GM19452 (cell line): ENCODE measurements at regions not wholly inside any gene's neighbourhood (a gene's known extent, or its start where the extent isn't known, plus 50 kb on each side); places are given as distances from the start of the nearest gene placed in this dataset.
"Not testable (repeated sequence)": the region's sequence is repeated elsewhere in the genome, so short reads cannot be mapped to it uniquely, and the experiment has no call there.

Experiments
- ATAC-seq: cut with Tn5 transposase; IDR thresholded peaks from one replicate; pipeline ENCODE4 v1.9.1; 2021; ENCODE audit not compliant: unreplicated experiment

DNA sequence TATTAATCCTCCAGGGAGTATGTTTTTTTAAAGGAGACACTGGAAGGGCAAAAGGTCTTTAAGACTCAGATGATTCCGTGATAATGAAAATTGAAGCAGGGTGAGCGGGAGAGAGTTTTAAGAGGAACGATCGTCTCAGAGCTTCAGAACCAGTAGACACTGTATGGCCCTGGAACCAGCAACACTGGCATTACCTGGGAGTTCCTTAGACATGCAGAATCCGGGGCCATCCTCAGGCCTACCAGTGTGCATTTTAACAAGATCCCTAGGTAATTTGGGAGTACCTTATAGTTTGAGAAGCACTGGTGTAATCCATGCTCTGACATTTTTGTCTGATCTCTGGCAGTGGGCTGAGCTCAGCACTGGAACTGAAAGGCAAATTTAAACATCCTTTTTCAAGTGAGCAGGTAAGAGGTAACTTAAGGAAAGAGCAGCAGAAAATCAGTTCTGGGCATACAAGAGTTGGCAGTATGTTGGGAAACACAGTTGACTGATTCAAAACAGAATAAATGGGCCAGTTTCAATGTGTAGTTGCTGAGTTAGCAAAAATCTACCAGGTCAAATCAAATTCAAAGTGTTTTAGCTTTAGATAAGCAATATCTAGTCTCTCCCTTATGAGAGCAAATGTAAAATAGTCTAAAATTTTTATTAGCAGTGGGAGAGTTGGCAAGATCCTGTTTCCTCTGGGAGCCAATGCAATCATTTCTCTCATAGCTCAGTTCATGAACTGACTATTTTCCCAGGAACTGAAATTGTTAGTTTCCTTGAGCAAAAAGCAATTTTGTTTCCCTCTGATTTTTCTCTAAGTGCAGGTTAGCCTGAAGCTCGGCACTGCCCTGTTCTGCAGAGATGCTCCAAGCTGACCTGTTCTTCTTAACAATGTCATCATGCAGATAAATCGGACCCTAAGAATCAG is 97.2 kb upstream of the ELMO1 start:
- no peak for ATAC-seq

DNA sequence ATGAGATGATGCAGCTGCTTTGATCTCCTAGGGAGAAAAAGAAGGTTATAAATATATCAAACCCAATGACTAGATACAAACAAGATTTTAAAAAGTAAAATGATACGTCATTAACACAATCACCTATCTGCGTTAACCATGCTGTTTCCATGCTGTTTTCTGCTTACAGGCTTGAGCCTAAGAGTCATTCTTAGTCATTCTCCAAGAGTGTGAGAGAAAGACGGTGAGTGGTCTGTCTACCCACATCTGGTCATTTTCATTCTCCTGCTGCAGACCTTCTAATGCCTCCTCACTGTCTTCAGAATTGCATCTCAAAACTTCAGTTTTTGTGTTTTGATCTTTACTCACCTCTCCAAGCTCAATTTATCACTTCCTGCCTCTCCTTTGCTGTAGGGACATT is 98.0 kb upstream of the ELMO1 start:
- no peak for ATAC-seq

DNA sequence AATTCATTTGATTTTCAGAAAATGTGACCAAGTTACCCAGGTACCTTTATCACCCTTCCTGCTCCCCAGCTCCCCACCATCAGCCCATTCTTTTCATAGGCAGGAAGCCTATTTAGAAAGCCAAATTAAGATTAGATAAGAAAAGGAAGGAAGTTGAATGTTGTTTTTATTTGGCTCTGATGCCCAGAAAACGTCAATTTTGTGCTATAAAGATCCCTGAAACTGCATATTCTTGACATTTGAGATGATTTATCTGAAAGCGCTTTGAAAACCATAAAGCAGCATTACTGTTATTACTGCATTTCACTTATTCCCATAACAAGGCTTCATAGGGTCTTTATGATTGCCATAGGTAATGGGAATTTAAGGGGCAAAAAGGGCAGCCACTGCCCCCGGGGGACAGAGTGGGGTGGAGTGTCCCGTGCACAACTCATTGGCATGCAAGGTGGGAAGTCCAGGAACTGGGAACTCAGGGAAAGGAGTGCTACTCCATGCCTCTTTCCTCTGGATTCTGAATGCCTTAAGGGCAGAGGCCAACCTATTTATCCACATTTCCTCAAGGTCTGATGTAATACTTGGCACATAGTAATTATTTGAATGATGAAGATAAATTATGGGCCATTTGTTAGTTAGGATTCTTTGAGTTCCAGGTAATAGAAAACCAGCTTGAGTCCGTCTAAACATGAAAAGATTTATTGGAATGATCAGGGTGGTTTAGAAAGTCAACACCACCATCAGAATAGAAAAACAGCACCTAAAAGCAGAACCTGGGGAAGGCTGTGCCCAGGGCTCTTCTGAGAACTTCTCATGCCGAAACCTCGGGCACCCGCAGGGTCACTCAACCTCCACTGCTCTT is 100.6 kb upstream of the ELMO1 start:
- no peak for ATAC-seq

DNA sequence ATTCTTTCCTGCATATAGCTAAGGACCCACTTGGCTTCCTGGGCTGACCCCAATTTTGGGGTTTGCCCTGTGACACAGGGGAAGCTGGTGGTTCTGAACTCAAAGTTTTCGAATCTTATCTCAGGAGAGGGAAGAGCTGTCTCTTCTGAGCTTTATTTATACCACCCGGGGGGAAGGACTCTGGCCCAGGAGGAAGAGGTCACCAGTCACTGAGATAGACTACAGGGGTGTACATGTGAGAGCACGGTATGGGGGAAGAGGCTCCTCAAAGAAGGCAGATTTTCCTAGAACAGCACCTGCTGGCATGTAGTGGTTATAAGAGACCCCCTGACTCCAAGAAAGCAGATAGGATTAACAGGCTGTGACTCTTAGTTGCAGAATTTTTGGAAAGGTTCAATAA is 101.8 kb upstream of the ELMO1 start:
- ATAC-seq = no peak

DNA sequence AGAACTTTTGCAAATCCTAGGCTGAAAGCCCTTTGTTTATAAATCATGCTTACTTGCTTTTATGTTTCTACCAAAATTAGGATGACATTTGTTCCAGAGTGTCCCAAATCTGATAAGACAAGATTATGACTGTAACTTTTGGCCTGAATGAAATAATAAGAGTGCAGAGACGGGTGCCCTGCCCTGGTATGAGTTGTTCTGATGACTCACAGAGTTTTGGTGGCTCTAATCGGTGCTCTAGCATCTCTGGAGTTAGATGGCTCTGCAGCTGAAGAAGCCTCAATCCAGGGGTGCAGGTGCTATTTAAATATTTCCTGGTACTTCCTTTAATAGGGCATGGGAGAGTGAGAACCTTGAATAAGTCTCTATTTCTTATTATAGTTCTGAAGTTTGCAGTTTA is 102.2 kb upstream of the ELMO1 start:
- no peak for ATAC-seq

DNA sequence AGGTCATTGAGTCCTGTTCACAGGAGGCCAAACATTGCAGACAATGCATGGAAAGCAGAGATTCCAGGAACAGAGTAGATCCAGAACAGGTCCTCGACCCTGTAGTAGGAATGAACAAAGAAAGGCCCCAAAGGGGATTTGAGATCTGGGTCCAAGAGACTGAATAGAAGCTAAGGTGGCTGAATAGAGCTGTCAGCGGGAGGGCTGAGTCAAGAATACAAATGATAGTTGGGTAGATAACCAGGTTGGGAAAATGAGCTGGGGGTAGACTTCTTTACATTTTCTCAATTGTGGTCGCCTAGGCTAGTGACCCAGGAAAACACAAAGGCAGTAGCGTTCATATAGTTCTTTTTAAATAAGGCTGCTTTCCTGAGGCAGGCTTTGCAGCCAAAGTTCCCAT is 103.4 kb upstream of the ELMO1 start:
- no peak for ATAC-seq

DNA sequence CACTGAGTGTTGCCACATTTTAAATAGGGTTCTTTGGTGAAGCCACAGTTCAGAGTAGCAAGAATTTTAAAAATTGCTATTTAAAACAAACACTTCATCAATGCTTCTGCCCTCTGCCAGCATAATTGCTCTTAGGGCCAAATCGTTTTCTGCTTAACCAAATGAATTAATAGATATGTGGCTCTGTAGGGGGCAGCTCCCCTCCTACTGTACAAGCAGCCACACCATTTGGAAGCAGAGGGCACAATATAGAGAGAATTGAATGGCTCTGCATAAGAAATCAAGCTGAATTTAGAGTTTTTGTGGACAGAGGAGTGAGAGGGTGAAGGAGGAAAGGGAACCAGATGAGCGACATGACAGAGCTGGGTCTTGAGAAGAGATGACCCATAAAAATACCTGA is 103.8 kb upstream of the ELMO1 start:
- not testable (repeated sequence) for ATAC-seq

DNA sequence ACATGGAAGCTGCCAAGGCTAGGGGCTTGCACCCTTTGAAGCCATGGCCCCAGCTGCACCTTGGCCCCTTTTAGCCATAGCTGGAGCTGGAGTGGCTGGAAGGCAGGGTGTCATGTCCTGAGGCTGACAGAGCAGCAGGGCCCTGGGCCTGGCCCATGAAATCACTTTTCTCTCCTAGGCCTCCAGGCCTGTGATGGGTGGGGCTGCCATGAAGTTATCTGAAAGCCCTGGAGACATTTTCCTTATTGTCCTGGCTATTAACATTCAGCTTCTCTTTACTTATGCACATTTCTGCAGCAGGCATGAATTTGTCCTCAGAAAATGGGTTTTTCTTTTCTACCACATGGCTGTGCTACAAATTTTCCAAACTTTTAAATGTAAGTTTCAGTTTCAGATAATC is 106.9 kb upstream of the ELMO1 start:
- ATAC-seq = no peak

DNA sequence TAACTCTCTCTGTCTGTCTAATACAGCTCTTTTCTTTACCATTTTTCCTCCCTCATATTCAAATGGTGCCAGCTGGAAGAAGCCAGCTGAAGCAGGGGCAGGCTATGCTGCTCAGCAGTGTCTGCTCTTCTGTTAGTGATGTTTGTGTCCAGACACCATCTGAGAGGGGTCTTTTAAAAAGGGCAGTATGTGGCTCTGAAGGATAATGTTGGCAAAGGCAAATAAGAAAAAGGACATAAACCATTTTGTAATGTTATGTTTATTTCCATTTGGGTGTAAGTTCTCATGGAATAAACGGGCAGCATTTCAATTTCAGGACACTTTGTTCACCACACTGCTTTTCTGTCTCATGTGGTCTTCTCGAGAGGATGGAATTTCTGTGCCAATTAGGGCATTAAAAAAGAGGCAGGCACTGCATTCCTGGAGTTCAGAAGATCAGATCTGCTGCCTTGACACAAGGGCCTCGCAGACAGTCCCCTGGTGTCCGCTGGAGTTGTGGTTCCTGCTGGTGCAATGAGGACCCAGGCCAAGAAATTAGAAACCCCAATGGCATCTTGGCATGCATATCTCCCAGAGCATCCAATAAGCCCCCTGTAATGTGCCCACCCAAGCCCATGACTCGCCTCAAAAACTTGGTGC is 109.0 kb upstream of the ELMO1 start:
- ATAC-seq = no peak

DNA sequence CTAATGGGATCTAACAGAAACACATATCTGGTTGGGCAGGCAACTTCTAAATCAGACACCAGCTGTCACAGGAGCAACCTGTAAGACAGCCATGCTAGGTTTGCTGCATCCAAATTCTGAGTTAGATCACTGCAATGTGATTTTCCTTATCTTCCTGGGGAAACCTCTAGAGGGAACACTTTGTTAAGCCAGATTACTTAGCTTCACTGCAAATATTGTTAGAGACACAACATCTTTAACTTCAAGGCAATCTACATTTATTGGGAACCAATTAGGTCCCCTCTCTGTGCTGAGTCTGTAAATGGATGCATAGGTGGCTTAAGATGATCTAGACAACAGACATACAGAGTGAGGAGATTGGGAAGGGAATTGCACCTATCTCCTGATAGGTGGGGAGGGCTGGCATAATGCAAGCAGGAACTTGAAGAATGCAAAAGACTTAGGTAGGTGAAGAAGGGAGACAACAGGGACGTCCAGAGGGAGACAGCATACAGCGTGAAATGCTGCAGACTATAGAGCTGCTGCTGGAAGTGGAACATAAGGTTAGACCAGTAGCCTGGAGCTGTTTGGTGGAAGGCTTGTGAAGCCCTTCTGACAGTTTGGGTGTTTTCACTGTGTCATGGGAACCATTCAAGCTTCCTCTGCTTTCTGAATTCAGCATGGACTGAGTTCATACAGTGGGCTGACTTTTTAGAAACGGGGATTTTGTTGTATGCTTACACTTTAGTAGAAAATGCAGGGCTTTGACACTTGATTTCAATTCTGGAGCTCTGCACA is 109.8 kb upstream of the ELMO1 start:
- ATAC-seq = no peak

DNA sequence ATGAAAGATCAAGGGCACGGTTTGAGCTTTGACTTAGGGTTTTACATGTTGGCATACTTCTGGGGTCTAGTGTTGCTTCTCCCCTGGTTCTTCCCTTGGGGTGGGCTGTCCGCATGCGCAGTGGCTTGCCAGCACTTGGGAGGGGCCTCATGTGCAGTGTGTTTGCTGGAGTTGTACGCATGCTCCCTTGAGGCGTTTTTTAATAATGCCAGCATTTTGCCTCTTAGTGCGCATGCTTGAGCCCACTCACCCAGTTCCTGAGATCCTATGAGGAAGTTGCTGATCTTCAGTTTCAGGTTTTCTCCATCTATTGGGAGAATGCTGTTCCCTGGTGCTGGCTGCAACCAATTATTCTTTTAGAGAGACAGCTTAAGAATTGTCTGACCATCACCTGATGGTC is 113.4 kb upstream of the GPR141 start:
- ATAC-seq = no peak

DNA sequence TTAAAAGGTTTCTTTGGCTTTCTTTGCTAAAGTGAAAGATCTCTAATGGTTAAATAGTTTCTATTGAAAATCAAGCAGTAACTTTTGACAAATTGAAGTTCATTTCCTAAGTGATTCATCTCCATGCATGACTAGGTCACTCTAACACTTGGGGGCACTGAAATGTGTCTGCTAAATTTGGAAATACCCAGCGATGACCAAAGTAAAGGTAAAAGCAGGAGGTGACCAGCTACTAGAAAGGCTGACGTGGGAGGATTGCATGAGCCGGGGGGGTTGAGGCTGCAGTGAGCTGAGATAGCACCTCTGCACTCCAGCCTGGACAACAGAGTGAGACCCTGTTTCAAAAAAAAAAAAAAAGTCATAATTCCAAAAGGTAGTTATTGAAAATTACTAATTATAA is 111.8 kb upstream of the GPR141 start:
- ATAC-seq = no peak

DNA sequence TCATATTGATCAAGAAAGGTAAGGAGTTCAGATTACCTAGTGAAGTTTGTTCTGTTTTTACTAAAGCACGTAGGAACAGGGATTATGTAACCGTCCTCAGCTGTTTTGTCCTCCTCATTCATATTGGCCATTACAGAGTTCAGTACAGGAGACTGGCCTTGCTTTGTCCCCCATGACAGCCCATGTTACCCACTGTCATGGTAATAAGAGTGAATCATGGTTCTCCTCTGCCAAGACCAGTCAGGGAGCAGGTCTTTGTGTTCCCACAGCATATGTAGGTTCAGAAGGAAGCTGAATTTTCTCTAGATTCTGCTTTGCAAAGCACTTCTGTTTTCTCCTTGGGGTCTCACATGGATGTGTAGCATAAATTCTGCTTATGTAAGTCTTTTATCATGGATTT is 106.2 kb upstream of the GPR141 start:
- ATAC-seq = no peak

DNA sequence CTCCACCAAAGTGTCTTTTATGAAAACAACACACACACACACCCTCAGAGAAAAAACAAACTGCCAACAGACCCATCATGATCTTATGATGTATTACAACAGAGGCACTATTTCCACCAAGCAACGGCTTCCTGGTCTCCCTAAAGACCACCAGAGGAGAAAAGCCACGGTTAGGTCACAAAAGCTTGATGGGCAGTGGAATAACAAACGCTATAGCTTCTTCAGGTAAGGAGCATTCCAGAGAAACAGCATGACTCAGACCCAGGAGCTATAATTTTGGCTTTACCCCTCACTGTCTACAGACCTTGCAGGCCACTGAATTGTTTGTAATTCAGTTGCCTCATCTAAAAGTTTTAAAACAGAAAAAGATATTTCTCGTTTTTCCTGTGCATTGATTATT is 105.7 kb upstream of the GPR141 start:
- no peak for ATAC-seq

DNA sequence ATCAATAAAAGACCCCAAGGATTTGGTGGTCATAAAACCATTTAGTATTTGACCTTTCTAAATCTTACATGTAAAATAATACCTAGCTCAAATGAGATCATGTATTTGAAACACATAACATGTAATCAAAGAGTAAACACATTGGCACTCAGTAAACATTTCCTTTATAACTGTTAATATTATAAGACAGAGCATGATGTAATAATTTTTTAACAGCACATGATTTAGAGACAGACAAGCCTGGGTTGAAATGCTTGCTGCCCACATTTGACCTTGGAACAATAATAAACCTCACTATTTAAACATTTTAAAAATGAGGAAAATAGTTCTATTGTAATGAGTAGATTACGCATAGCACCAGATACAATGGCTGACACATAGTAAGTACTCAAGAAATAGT is 105.2 kb upstream of the GPR141 start:
- no peak for ATAC-seq

DNA sequence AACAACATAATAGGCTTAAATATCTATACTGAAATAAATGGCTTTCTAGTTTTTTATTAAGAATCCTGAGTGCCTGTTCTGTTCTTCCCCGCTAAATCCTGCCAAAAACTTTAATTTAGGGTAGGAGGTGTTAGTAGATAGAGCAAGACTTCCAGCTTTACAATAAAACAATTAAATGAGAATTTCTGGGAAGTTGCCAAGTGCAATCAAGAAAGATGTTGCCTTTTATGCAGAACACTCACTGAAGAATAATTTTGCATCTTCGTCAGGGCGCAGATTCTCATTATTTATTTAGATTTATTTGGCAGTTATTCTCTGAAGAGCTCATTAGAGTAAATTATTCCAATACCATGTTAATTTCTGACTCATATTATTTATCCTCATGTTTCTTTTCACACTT is 103.2 kb upstream of the GPR141 start:
- no peak for ATAC-seq

DNA sequence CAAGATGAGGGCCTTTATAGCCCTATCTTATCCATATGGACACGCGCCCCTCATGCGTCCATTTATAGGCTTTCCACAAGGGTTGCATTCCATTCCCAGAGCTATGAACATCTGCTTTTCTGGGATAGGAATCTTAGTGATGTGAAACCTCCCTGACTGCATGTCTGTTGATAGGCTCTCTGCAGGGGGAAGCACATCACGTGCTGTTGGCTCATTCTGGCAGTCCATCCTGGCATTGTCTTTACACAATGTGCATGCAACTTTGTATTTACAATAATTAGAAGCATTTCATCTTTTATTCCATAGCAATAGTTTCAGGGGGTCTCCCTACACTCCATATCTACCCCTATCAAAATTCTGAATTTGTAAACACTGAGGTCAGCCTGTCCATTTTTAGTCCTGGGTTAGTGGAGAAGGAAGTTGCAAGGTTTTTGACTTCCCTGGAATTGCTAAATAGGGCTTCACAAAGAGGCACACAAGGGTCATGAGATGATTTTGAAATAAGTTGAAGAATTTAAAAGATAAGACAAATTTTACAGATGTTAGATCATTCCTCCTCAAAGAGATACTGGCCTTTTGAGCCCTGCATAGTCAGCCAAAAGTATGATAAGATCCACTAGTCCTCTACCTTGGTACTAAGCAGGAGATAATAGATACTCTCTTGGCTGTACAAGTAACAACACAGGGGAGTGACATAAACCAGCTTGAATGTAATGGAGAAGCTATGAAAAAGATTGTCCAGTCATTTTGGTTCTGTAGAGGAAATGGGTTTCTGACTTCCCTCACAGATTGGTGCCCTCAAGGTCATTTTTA is 98.7 kb upstream of the GPR141 start:
- ATAC-seq = not testable (repeated sequence)

DNA sequence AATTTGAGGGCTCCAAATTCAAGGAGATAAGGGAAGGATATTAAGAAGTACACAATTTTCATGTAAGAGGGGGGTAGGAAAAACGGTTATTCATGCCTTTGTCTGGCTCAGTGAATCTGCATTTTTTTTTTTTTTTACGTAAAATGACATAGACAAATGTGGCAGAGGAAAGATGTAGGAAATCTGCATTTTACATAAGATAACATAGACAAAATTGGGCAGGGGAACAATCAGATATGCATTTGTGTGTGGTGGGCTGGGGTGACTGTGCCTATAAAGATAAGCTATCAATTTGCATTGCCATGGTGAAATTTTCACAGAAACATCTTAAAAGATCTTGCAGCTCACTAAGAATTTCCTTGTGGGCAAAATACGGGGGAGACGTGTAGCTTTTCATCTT is 92.7 kb upstream of the GPR141 start:
- no peak for ATAC-seq

DNA sequence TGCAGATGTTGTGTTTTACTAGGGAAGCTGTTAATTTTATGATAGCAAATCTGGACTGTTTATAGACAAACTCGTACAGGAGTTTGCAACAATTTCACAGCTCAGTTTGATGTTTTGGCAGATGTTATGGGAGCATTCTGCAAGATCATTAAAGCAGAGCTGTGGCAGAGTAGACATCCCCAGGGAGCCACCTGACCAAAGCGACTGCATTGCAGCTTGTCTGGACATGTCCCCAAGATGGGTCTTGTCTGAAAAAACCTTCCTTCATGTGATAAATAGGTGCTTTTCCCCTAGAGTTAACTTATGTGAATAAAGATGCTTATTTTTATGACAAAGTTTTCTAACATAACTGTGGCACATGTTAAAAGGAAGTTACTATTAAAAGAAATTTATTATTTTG is 91.2 kb upstream of the GPR141 start:
- no peak for ATAC-seq

DNA sequence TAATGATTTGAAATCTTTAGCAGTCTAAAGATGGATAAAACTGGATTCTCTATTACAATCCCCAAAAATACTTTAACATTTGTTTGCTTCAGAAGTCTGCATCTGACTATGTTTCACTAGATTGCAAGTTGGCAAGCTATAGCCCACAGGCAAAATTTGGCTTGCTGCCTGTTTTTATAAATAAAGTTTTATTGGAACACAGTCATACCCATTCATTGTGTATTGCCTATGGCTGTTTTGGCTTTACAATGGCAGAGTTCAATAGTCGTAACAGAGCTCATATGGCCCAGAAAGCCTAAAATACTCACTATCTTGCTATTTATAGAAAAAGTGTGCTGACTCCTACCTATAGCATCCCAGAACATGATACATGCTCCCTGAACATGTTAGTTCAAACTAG is 89.0 kb upstream of the GPR141 start:
- no peak for ATAC-seq
